ENCODE measurements at regions not wholly inside any gene's neighbourhood (a gene's known extent, or its start where the extent isn't known, plus 50 kb on each side); places are given as distances from the start of the nearest gene placed in this dataset.
"Not testable (repeated sequence)": the region's sequence is repeated elsewhere in the genome, so short reads cannot be mapped to it uniquely, and the experiment has no call there.

DNA sequence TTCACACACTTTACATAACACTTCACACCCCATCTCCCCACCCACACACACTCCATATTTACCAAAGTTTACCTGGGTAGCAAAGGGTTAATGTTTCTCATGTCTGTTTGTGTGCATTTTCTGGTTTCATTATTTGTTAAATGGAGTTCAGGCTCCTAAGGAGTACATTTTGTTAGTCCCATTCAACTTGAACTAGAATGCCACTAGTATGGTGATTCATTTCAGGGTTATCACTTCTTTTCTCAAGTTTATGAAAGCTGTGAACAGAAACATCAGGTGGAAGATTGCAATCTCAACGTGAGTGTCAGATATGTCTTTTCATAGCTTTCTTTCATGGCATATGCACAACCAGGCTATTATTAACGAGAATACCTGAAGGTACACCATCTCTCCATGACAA, 1027.5 kb downstream of the GATA3 start:
- DNase-seq: no peak

DNA sequence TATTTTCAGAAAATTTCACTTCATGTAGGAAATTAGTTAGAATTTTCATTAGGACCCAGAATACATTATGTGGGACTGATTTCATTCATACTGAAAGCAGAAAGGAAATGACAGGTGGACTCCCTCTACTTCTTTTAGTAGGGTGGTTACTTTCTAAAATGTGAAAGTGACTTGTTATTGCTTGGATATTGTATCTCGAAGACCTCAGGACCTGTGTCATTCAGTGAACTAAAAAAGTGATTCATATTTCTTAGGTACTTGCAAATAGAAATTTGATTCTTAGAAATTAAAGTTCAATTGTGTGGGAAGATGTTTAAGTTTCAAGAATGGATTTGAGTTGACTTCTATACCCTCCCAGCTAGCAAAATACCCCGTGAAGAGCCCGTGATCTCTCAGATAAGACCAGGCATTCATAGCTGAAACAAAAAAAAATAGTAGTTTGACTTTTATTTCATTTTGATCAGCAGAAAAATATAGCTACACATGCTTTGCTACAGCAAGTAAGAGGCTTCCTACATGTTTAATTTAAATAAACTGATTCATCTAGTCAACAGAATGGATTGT, 1037.1 kb downstream of the GATA3 start:
- no peak for DNase-seq

DNA sequence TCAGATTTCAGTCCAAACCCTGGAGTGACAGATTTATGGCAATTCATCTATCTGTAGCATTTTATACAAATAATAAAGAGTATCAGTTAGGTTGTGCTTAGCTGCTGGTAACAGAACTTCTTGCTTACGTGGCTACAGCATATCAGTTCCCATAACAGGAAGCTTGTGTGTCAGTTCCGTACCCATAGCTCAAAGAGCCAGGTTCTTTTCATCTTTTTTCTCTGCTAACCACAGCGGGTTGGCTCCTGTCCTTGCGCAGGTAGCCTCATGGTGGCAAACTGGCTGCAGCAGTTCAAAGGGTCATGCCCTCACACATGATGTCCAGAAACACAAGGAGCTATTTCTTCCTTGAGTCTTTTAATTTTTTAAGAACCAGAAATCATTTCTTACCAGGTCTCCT, 1041.8 kb downstream of the GATA3 start:
- no peak for DNase-seq

DNA sequence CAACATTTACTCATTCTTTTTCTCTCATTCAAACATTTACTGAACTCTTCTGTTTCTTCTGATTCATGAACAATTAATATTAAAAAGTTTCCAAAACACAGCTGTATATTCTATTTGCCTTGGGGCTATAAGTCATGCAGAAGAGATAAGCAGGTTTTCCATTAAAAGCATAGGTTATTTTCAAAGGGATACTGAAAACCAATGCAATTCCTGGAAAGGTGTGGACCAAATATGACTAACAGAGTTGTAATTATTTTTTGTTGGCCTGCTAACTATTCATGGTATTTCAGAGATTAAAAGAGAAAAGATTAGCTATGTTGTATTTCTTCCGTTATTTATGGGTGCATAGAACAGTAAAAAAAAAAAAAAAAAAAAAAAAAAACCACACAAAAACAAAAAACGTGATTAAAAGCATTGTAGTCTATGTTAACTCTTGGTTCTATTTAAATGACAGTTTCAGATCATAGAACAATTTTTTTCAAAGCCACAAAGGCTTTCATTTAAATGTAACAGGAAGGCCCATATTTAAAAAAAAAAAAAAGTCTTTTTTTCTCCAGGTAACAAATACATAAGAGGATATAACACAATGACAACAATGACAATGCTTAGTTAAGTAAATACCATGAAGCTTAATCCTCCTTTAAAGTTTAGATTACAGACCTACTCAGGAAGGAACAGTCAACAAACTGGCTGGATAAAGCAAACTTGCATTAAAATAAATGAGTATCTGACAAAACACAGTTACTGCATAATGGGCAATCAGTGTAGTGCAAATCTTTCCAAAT, 1042.9 kb downstream of the GATA3 start:
- DNase-seq: no peak

DNA sequence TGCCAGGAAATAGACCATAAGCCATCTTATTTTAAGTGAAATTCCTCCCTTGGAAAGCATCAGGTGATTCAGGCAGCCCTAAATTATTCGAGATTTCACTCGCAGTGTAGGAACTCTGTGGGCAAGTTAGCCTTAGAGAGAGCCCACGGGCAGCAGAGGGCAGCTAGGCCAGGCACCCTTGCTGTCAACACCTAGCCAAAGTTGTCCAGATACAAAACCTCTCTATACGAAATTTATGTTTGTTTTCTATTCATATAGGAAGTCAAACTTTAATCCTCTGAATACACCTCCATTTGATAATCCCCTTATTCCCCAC, 1043.5 kb downstream of the GATA3 start:
- no peak for DNase-seq

DNA sequence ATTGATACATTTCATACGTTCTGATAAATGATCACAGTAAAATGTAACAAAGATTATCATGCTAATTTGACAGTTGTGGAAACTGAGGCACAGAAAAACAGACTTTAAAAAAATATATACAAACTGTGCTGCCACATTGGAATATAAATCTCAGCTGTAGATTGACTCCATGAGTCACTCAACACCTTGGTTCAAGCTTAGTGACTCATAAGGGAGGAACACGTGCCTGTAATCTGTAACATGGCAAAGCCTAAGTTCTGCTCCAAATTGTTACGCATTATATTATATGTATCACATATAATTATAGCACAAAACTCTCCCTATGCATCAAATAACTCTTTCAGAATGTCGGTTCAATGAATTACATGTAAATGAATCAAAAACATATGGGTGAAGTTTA, 1047.5 kb downstream of the GATA3 start:
- DNase-seq: no peak

DNA sequence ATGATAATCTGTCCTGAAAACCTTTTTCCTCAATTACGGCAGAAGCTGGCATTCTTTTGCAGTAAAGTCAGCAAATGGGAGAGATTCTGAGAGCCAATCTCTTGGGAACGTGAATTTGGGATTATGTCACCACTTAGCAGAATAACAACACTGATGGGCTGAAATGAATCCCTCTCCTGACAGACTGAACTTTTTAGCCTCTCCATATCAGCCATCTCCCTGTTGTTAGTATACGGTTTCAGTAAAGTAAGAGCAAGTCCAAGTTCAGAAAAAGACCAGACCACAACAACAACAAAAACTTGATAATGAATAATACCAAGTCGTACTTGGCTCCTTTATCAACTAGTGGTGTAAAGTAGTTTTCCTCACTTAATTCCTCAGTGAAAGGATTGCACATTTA, 1048.8 kb downstream of the GATA3 start:
- DNase-seq: no peak

DNA sequence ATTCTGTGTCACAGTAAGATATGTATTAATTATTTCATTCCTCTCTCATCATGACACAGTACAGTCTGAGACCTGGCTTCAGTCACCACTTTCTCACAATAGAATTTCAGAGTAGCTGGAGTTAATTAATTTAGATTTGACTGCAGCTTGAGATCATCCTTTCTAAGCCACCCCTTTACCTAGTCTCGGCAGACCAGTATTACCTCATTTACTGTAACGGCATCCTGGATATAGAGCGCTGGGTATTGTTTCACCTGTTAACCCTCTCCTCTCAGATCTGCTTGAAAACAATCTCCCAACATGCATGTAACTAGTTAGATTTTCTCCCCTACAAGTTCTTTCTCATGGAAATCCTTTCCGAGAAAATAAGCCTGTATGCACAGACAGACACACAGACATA, 1057.5 kb downstream of the GATA3 start:
- DNase-seq: no peak

DNA sequence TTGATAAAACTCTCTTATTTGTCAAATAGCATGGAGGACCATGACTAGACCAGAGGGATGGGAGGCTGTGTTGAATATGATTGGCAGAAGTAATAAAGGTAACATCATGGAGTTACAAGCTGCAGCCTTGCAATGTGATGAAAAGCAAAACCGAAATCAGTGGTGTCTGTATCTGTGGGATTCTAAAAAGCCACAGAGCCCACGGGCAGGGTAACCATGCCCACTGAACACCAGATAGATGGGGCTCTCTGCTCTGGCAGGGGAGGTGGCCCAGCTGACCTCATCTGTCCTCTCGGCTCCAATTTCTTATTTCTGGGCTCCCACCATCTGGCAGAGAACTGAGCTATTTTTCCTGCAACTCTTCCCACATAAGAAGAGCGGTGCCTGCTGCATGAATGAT, 1072.2 kb downstream of the GATA3 start:
- no peak for DNase-seq

DNA sequence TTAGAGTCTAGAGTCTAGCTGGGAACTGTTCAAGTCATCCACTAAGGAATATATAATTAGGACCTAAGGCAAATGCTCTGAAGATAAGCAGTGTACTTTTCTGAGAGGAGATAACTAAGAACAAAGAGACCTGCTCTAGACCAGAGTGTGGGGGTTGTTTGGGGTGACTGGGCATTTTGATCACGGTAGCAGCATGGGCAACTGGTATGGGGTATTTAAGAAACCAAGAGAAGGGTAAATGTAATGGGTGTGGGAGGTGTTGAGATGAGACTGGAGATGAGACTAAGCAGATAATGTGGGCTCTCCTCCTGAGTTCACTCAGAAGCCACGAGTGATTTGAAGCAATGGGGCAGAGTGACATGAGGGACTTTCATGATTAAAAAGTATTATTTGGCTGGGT, 1082.9 kb downstream of the GATA3 start:
- DNase-seq: no peak

DNA sequence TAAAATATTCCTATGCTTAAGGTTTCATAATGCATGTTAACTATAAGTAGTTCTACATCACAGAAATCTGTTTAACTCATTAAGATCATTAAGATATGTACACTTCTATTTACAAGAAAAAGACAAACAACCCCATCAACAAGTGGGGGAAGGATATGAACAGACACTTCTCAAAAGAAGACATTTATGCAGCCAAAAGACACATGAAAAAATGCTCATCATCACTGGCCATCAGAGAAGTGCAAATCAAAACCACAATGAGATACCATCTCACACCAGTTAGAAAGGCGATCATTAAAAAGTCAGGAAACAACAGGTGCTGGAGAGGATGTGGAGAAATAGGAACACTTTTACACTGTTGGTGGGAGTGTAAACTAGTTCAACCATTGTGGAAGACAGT, 1084.3 kb downstream of the GATA3 start:
- DNase-seq: not testable (repeated sequence)

DNA sequence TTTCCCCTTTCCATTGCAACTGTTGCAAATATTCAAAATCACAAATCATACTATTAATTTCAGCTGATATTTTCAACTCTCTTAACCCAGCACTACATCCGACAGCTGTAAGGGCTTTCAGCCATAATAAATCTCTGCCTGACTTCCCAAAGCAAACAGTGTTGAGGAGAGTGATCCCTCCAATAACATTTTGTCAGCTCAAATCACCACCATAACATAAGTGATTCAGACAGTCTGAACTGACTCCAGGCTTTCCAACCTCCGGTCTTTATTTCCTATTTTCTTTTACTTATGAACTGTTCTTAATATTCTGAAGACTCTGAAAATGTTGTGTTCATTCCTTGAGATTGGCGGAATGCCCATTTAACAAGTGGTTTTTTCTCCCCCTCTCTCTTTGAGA, 1085.9 kb downstream of the GATA3 start:
- no peak for DNase-seq

DNA sequence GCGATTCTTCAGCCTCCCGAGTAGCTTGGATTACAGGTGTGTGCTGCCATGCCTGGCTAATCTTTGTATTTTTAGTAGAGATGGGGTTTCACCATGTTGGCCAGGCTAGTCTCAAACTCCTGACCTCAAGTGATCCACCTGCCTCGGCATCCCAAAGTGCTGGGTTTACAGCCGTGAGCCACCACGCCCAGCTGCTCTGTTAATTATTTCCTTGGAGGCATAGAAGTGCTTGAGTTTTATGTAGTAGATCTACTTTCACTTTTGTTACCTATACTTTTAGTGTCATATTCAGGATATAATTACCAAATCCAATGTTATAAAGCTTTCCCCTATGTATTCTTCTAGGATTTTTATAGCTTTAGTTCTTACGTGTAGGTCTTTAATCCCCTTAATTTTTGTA, 1093.0 kb downstream of the GATA3 start:
- DNase-seq: no peak

DNA sequence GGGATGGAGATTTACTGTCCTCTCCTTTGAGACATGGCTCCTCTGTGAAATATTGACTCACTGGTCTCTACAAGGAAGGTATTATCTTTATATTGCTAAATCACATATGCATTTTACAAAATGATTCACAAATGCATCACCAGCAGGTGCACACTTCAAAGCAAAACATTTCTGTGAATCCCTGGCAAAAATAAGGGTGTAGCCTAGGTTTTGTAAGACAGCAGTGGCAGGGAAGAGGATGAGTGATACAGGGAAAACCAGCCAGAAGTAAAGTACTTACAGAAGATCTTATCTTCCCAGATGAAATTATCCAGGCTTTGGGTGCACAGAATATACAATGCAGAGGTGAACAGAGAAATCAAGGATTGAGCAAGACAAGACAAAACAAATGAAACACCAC, 1094.6 kb downstream of the GATA3 start:
- DNase-seq: no peak

DNA sequence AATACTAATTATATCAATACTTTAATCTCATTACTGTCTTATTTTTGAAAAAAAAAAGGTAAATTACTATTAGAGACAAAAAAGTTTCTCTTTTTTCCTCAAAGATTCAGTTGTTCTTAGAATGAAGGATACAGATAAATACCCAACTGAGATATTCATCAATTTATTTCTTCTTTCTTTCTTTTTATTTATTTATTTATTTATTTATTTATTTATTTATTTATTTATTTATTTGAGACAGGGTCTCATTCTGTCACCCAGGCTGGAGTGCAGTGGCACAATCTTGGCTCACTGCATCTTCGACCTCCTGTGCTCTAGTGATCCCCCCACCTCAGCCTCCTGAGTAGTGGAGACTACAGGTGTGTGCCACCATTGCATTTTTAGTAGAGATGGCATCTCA, 1098.6 kb downstream of the GATA3 start:
- not testable (repeated sequence) for DNase-seq

DNA sequence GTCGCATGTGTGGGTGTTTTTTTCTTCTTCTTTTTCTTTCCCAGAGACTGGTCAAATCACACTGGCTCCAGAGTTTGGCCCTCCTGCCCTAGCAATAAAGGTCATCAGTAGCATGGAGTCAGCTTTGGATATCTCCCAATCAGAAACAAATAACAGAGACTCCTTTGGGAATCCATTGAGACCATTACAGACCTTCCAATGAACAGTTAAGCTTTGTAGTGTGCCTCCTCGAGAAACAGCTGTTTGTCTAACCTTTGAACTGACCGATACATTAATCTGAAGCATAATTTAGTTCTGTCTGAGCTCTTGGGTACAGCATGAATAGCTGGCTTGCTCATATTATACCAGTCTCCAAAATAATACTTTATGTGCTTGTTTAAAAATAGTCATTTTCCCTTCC, 1103.2 kb downstream of the GATA3 start:
- no peak for DNase-seq

DNA sequence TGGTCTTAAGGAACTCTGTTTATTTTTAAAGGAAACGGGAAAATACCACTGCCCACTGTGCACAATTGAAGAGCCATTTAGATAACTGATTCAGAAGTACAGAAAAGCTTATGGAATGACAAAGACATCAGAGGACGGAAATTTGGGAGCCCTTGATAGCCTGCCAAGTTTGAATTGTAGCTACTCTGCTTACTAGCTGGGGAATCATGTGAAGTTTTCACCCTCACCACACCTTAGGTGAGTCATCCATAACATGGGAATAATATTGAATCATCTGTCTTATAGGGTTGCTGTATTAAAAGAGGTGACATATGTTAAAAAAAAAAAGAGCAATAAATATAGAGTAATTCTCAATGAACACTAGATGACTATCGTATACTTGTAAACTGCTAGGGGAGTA, 1104.2 kb downstream of the GATA3 start:
- no peak for DNase-seq

DNA sequence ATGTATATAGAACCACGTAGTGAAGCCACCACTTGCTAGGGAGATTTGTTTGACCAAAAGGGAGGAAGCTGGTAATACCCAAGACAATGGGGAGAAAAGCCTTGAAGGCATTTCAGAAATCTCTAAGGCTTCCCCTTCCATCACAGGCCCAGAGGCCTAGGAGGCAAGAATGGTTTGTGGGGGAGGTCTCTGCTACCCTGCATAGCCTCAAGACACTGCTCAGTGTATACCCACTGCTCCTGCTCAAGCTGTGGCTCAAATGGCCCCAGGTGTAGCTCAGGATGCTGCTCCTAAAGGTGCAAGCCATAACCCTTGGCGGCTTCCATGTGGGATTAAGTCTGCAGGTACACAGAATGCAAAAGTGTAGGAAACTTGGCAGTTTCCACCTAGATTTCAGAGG, 1105.8 kb downstream of the GATA3 start:
- no peak for DNase-seq

DNA sequence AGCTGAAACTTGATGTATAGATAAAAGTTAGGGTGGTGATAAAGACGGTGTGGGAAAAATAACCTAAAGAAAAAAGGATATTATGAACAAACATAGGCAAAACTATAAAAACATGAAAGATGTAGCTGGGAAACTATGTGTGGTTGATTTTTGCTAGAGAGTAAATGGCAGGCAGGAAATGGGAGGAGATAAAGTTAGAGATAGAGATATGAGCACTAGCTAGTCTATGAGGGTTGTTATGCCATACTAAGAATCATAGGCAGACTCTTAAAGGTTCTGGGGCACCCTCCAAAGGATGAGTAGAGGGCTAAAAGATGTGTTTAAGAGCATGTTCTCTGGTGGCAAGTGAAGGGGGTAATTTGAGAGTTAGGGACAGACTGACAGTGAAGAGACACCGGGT, 1109.2 kb downstream of the GATA3 start:
- no peak for DNase-seq

DNA sequence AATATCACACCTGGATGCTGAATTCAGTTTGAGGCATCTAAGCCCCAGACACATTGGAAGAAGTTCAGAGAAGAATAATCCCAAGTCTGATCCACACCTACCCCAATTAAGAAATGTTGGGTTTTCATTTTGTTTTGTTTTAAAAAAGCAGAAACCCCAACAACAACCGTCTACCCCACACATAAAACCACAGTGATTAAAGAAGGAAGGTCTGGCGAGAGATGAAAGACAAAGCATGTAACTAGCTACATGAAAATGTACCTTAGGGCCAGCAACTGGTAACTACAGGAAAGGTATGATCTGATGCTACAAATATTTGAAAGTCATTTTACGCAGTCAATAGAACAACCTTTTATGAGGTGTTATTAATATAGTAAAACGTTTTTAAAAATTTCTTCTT, 1112.3 kb downstream of the GATA3 start:
- DNase-seq: no peak

DNA sequence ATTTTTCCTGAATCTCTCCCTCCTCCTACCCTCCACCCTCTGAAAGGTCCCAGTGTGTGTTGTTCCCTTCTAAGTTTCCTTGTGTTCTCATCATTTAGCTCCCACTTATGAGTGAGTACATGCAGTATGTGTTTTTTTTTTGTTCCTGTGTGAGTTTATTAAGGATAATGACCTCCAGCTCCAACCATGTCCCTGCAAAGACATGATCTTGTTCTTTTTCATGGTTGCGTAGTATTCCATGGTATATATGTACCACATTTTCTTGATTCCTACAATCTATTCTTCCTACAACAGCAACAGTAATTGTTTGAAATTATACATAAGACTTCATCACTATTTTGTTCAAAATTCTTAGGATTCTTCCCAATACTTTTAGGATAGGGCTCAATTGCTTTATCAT, 1117.8 kb downstream of the GATA3 start:
- no peak for DNase-seq

DNA sequence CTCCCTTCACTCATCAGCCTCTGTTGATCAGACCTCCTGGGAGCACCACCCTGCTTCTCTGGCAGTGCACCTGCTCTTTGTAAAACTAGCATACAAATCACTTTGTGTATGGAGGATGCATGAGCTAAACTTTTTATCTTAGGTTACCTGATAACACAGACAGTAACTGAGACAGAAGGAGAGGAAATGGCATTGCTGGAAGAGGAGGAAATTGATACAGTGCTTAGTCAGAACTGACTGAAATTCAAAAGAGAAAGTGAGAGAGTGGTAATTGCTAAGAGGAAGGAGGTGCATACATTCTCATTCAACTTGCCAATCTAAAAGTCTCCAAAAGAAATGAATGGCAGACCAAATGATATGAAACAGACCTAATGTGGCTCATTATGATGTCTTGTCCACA, 1120.7 kb downstream of the GATA3 start:
- no peak for DNase-seq

DNA sequence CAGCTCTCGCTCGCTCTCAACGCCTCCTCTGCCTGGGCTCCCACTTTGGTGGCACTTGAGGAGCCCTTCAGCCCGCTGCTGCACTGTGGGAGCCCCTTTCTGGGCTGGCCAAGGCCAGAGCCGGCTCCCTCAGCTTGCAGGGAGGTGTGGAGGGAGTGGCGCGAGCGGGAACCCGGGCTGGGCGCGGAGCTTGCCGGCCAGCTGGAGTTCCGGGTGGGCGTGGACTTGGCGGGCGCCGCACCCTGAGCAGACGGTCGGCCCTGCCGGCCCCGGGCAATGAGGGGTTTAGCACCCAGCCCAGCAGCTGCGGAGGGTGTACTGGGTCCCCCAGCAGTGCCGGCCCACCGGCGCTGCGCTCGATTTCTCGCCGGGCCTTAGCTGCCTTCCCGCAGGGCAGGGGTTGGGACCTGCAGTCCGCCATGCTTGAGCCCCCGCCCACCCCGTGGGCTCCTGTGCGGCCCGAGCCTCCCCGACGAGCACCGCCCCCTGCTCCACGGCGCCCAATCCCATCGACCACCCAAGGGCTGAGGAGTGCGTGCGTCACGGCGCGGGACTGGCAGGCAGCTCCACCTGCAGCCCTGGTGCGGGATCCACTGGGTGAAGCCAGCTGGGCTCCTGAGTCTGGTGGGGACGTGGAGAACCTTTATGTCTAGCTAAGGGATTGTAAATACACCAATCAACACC, 1128.9 kb downstream of the GATA3 start:
- not testable (repeated sequence) for DNase-seq

DNA sequence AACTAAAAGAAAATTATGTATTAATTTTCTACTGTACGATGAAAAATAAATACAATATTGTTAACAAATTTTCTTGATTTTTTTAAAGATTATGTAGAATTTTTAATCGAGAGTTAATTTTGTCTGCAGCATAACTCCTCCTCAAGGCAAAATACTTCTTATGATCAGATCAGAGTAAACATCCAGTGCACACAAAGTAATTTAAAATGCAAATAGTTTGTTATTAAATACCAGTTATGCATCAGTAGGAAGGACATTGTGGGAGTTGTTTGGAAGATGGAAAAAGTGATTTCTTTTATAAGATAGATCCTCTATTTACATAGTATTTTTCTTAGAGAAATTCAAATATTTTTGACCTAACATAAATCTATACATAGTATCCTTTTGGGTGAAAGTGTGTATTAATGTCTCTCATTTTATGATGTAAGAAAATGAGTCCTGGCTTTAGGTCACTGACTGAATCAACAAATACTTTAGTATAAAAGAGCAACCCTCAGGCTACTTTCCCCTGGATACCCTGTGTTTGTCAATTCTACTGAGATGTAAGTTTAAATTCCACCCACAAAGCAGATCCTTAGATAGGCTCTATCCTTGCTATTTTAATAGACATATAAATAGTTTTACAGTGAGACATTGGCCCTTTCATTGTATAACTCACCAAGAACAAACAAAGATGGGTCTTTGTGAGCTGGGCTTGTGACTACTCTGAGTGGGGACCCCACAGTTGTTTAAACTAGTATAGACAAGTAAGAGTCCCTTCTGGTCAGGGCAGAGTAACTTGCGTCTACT, 1133.7 kb downstream of the GATA3 start:
- DNase-seq: no peak
